ENCODE measurements at regions not wholly inside any gene's neighbourhood (a gene's known extent, or its start where the extent isn't known, plus 50 kb on each side); places are given as distances from the start of the nearest gene placed in this dataset.

GRCh38 chr12:128114485-128114884, 152.5 kb upstream of the TMEM132C start:
- TF ChIP-seq CTCF (IDR thresholded peaks at IDR 0.05 in 8 of 11, conservative IDR thresholded peaks at IDR 0.05 in 3 of 11), result no peak
- no peak for TF ChIP-seq POLR2AphosphoS5 (IDR thresholded peaks at IDR 0.05)
